Transverse colon (tissue), 4 donors: ENCODE measurements at regions not wholly inside any gene's neighbourhood (a gene's known extent, or its start where the extent isn't known, plus 50 kb on each side); places are given as distances from the start of the nearest gene placed in this dataset.

Experiments used
- DNase-seq: peaks from one replicate; pipeline ENCODE4 v3.0.0-alpha.2; 2019
- H3K27ac ChIP-seq, 4 donors: fragments of 200-600 bp; sonication (generic); 2 replicates each; pipeline ENCODE4 v1.5.1; 2016 to 2018; ENCODE audit warnings: inconsistent platforms in 4 of 4
- H3K27me3 ChIP-seq: fragments of 200-600 bp; sonication (generic); 2 replicates; pipeline ENCODE4 v1.5.1; 2017; ENCODE audit warnings: inconsistent platforms
- H3K36me3 ChIP-seq, 4 donors: fragments of 200-600 bp; sonication (generic); 2 replicates each; pipeline ENCODE4 v1.5.1; 2017 to 2019; ENCODE audit warnings: inconsistent platforms in 4 of 4
- H3K4me1 ChIP-seq, 4 donors: fragments of 200-600 bp; sonication (generic); 2 replicates each; pipeline ENCODE4 v1.5.1; 2017 to 2020; ENCODE audit warnings: inconsistent platforms in 4 of 4
- H3K4me3 ChIP-seq, 4 donors: fragments of 200-600 bp; sonication (generic); 1 replicate in 1 of 4; 2 replicates in 3 of 4; pipeline versions ENCODE4 v1.5.1 to v1.6.1; 2017 to 2019; ENCODE audit warnings: inconsistent platforms in 4 of 4
- H3K9me3 ChIP-seq, 2 donors: fragments of 200-600 bp; sonication (generic); 2 replicates each; pipeline ENCODE4 v1.5.1; 2017 to 2019; ENCODE audit warnings: inconsistent platforms in 2 of 2
- EP300 ChIP-seq: sonication (generic); formaldehyde crosslinking; IDR thresholded peaks from one replicate; pipeline ENCODE4 v1.6.1; 2017; ENCODE audit warnings: antibody characterized with exemption, low read depth
- POLR2A ChIP-seq: fragments of 450-650 bp; IDR thresholded peaks from one replicate; pipeline ENCODE4 v1.6.1; 2016; ENCODE audit warnings: antibody characterized with exemption, mild to moderate bottlenecking, moderate library complexity
- POLR2AphosphoS5 ChIP-seq, 3 donors: sonication (generic); formaldehyde crosslinking; IDR thresholded peaks; one replicate each; pipeline ENCODE4 v1.6.1; 2016; ENCODE audit warnings: antibody characterized with exemption in 3 of 3
- WGBS, 2 donors: methylation state at CpG; one replicate each; pipeline ENCODE4 v1.1.5; 2018; ENCODE audit warnings: low coverage in 1 of 2; 5-methylcytosine and 5-hydroxymethylcytosine counted together
- in situ Hi-C, 4 donors: fragments of 200-750 bp; cut with MboI; loops; one replicate each; pipeline versions ENCODE4 v1.15.0 to v1.15.1; 2017; ENCODE audit warnings: low sequenced_read_pairs in 3 of 4, low pct_ligation_motif_present in 1 of 4, low pct_unique_long_range_greater_than_20kb in 1 of 4
- intact Hi-C: fragments of 100-400 bp; cut with DNase I; formaldehyde crosslinking; loops from one replicate; pipeline ENCODE4 v1.15.1; 2023; ENCODE audit warnings: low total_unique reads
- TF ChIP-seq, protein P1 (sequence below), 5 experiments: fragments of 200-600 bp in 3 of 5; fragments of 450-650 bp in 2 of 5; sonication (generic) in 3 of 5; IDR thresholded peaks; 1 replicate in 2 of 5; 2 replicates in 3 of 5; pipeline ENCODE4 v1.5.1; 2016 to 2017; ENCODE audit warnings: antibody characterized with exemption in 5 of 5, inconsistent platforms in 3 of 5, mild to moderate bottlenecking in 2 of 5, moderate library complexity in 1 of 5

DNA sequence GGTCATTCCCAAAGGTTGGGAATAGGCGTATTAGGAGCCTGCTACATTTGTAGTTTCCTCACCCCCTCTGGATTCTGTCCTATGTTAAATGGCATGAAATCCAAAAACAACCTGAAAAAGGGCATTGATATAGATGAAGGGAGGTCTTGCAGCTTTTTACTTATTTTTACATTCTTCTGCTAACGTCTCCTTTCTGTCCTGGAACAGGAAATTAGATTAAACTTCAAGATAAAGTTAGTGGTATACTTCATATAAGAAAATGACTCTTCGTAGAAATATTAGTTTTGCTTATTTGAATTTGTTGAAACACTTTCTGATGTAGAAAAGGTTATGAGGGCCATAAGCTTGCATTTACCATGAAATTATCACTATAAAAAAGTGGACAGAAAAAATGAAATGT, 694.5 kb downstream of the ADCYAP1 start:
- TF ChIP-seq, protein P1, sequence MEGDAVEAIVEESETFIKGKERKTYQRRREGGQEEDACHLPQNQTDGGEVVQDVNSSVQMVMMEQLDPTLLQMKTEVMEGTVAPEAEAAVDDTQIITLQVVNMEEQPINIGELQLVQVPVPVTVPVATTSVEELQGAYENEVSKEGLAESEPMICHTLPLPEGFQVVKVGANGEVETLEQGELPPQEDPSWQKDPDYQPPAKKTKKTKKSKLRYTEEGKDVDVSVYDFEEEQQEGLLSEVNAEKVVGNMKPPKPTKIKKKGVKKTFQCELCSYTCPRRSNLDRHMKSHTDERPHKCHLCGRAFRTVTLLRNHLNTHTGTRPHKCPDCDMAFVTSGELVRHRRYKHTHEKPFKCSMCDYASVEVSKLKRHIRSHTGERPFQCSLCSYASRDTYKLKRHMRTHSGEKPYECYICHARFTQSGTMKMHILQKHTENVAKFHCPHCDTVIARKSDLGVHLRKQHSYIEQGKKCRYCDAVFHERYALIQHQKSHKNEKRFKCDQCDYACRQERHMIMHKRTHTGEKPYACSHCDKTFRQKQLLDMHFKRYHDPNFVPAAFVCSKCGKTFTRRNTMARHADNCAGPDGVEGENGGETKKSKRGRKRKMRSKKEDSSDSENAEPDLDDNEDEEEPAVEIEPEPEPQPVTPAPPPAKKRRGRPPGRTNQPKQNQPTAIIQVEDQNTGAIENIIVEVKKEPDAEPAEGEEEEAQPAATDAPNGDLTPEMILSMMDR (IDR thresholded peaks at IDR 0.05) = no peak
- TF ChIP-seq EP300 (no peak), POLR2AphosphoS5 (IDR thresholded peaks at IDR 0.05) (no peak), POLR2A (no peak)
- Histone ChIP-seq H3K9me3 (no peaks in the 10 kb centered on the region), H3K4me1 (no peaks in the 10 kb centered on the region), H3K4me3 (no peak overlapping the region), H3K27ac (no peak overlapping the region), H3K36me3 (no peaks in the 10 kb centered on the region), H3K27me3 (no peaks in the 10 kb centered on the region)
- 53 to 66% methylated on average over 3 of the region's 3 CpGs for WGBS, 2 donors
- in situ Hi-C loops = loop anchor here in 2 of 4 donors (25.0 kb wide), 1 partner anchor 938 kb away; no protein-coding TSS in a partner anchor
- intact Hi-C loops = no loop called here
- no peak for DNase-seq

DNA sequence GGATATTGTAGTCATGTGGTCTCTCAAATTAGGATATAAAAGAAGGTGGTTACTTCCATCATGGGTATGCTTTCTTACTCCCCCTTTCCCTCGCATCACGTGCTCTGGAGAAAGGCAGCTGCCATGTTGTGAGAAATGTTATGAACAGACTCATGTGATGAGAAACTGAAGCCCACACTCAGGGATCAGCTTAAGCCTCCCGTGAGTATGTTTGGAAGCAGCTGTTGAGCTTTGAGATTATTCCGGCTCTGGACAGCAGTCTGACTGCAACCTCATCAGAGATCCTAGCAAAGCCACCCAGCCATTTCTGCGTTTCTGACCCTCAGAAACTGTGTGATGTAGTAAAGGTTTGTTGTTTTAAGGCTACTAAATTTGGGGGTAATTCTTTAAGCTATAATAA, 700.1 kb downstream of the ADCYAP1 start:
- Histone ChIP-seq H3K4me1 (no peaks in the 10 kb centered on the region), H3K27ac (no peak overlapping the region), H3K27me3 (no peaks in the 10 kb centered on the region), H3K9me3 (no peaks in the 10 kb centered on the region), H3K36me3 (no peaks in the 10 kb centered on the region), H3K4me3 (no peak overlapping the region)
- WGBS, 2 donors = 77% methylated on average over 5 of the region's 5 CpGs; no CpG with 5 or more reads in 1 of the 2 donors
- DNase-seq = no peak
- intact Hi-C loops (no loop called here), in situ Hi-C loops (no loop called here)
- TF ChIP-seq, protein P1 (IDR thresholded peaks at IDR 0.05) = no peak
- no peak for TF ChIP-seq POLR2AphosphoS5 (IDR thresholded peaks at IDR 0.05)
- no peak for TF ChIP-seq POLR2A
- no peak for TF ChIP-seq EP300

DNA sequence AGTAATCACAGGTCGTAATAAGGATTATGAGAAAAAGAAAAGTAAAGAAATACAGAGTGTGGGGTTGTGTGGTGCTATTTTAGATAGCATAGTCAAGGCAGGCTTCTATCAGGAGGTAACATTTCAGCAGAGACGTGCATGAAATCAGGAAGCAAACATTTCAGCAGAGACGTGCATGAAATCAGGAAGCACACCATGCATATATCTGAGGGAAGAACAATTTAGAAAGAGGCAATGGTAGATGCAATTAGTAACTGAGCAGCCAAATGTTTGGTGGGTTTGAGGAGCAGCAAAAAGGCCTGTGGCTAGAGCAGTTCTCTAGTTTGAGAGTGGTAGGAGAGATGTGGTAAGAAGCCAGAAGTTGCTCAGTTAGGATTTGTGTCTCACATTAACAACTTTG, 713.7 kb downstream of the ADCYAP1 start:
- in situ Hi-C loops = no loop called here
- H3K4me3 ChIP-seq = no peak overlapping the region
- intact Hi-C loops = no loop called here
- H3K9me3 ChIP-seq = no peaks in the 10 kb centered on the region
- 31 to 59% methylated on average over 3 of the region's 3 CpGs for WGBS, 2 donors
- H3K27ac ChIP-seq = no peak overlapping the region
- TF ChIP-seq POLR2AphosphoS5 (IDR thresholded peaks at IDR 0.05) (no peak), EP300 (no peak), POLR2A (no peak)
- TF ChIP-seq, protein P1 (IDR thresholded peaks at IDR 0.05) = no peak
- no peaks in the 10 kb centered on the region for H3K27me3 ChIP-seq
- no peak for DNase-seq
- no peaks in the 10 kb centered on the region for H3K36me3 ChIP-seq
- H3K4me1 ChIP-seq = no peaks in the 10 kb centered on the region

DNA sequence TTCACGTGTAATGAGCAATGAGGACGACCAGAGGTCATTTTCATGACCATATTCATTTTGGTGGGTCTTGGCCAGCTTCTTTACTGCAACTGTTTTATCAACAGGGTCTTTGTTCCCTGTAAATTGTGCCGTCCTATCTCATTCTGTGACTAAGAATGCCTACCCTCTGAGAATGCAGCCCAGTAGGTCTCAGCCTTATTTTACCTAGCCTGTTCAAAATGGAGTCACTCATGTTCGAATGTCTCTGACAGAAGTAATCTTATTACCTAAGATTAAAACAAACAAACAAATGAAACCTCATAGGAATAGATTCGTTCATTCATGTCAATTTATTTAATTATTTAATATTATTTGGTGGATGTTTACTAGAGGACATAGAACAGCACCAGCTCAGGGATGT, 714.8 kb downstream of the ADCYAP1 start:
- TF ChIP-seq POLR2AphosphoS5 (IDR thresholded peaks at IDR 0.05) = no peak
- TF ChIP-seq EP300 = no peak
- TF ChIP-seq, protein P1 (IDR thresholded peaks at IDR 0.05) = no peak
- no peak for TF ChIP-seq POLR2A
- Histone ChIP-seq H3K4me3 (no peak overlapping the region), H3K4me1 (no peaks in the 10 kb centered on the region), H3K27me3 (no peaks in the 10 kb centered on the region), H3K9me3 (no peaks in the 10 kb centered on the region), H3K27ac (no peak overlapping the region), H3K36me3 (no peaks in the 10 kb centered on the region)
- intact Hi-C loops = no loop called here
- no peak for DNase-seq
- in situ Hi-C loops = no loop called here
- WGBS, 2 donors = 56 to 72% methylated on average over 4 to 5 of the region's 5 CpGs
